Ovary (tissue), 7 donors: ENCODE measurements at regions not wholly inside any gene's neighbourhood (a gene's known extent, or its start where the extent isn't known, plus 50 kb on each side); places are given as distances from the start of the nearest gene placed in this dataset.

Source experiments
- DNase-seq, 5 donors: peaks; one replicate each; pipeline ENCODE4 v3.0.0-alpha.2; 2019 to 2020
- H3K27ac ChIP-seq, 2 donors: fragments of 200-600 bp; one replicate each; pipeline versions ENCODE4 v1.5.1 to v1.8.0; 2019 to 2022
- H3K27me3 ChIP-seq: fragments of 200-600 bp; one replicate; pipeline ENCODE4 v1.8.0; 2022
- H3K36me3 ChIP-seq: fragments of 200-600 bp; sonication (generic); one replicate; pipeline ENCODE4 v1.5.1; 2019
- H3K4me1 ChIP-seq: one replicate; pipeline ENCODE4 v1.8.1; 2013; ENCODE audit warnings: mild to moderate bottlenecking, moderate library complexity; ENCODE audit not compliant: insufficient read depth
- H3K4me3 ChIP-seq: fragments of 200-600 bp; sonication (generic); one replicate; pipeline ENCODE4 v1.5.1; 2017
- H3K9me3 ChIP-seq, 2 donors: fragments of 200-600 bp in 1 of 2; sonication (generic) in 1 of 2; one replicate each; pipeline versions ENCODE4 v1.5.1 to v1.8.1; 2013 to 2019; ENCODE audit warnings: mild to moderate bottlenecking in 1 of 2, moderate library complexity in 1 of 2
- EP300 ChIP-seq: sonication (generic); formaldehyde crosslinking; IDR thresholded peaks from one replicate; pipeline ENCODE4 v1.6.1; 2017; ENCODE audit warnings: antibody characterized with exemption
- POLR2A ChIP-seq: fragments of 450-650 bp; IDR thresholded peaks from one replicate; pipeline ENCODE4 v1.6.1; 2017; ENCODE audit warnings: antibody characterized with exemption, mild to moderate bottlenecking, moderate library complexity
- WGBS, 3 donors: extraction: QIAGEN DNeasy Blood & Tissue Kit in 1 of 3; methylation state at CpG; one replicate each; pipeline versions ENCODE4 v1.1.5 to v1.1.7; 2013 to 2017; 5-methylcytosine and 5-hydroxymethylcytosine counted together
- intact Hi-C, 4 donors: fragments of 100-400 bp; cut with DNase I; formaldehyde crosslinking; loops; one replicate each; pipeline versions ENCODE4 v1.11.0 to v1.15.1; 2022 to 2023
- TF ChIP-seq, protein P1 (sequence below), 3 donors: fragments of 450-650 bp in 2 of 3; fragments of 200-600 bp in 1 of 3; IDR thresholded peaks; one replicate each; pipeline versions ENCODE4 v1.5.1 to v1.8.0; 2016 to 2022; ENCODE audit warnings: antibody characterized with exemption in 3 of 3, mild to moderate bottlenecking in 1 of 3
- donor health status: DM: no; HTN: no; CAD: no; lungs with moderate emphysema.
- donor health status: DM: no; HTN: no; CAD: no.
- donor health status: Bipolar disorder and iron deficiency.
- donor health status: DM: no; HTN: no; CAD: no.
- donor health status: DM: yes; HTN: yes; CAD: no.

DNA sequence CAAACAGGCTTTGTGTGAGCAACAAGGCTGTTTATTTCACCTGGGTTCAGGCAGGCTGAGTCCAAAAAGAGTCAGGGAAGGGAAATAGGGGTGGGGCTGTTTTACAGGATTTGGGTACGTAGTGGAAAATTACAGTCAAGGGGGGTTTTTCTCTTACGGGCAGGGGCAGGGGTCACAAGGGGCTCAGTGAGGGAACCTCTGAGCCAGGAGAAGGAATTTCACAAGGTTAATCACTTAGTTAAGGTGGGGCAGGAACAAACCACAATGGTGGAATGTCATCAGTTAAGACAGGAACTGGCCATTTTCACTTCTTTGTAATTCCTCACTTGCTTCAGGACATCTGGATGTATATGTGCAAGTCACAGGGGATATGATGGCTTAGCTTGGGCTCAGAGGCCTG lies 1592.8 kb upstream of the GBE1 start:
- Histone ChIP-seq H3K36me3 (no peaks in the 10 kb centered on the region), H3K4me3 (no peak overlapping the region), H3K9me3 (no peaks in the 10 kb centered on the region), H3K4me1 (no peaks in the 10 kb centered on the region), H3K27ac (no peak overlapping the region), H3K27me3 (no peaks in the 10 kb centered on the region)
- intact Hi-C loops: no loop called here
- no peak for DNase-seq
- TF ChIP-seq EP300: no peak
- TF ChIP-seq, protein P1, sequence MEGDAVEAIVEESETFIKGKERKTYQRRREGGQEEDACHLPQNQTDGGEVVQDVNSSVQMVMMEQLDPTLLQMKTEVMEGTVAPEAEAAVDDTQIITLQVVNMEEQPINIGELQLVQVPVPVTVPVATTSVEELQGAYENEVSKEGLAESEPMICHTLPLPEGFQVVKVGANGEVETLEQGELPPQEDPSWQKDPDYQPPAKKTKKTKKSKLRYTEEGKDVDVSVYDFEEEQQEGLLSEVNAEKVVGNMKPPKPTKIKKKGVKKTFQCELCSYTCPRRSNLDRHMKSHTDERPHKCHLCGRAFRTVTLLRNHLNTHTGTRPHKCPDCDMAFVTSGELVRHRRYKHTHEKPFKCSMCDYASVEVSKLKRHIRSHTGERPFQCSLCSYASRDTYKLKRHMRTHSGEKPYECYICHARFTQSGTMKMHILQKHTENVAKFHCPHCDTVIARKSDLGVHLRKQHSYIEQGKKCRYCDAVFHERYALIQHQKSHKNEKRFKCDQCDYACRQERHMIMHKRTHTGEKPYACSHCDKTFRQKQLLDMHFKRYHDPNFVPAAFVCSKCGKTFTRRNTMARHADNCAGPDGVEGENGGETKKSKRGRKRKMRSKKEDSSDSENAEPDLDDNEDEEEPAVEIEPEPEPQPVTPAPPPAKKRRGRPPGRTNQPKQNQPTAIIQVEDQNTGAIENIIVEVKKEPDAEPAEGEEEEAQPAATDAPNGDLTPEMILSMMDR (IDR thresholded peaks at IDR 0.05): no peak
- no peak for TF ChIP-seq POLR2A
- WGBS, 3 donors: 82 to 94% (median 86%) methylated on average over 2 of the region's 2 CpGs

DNA sequence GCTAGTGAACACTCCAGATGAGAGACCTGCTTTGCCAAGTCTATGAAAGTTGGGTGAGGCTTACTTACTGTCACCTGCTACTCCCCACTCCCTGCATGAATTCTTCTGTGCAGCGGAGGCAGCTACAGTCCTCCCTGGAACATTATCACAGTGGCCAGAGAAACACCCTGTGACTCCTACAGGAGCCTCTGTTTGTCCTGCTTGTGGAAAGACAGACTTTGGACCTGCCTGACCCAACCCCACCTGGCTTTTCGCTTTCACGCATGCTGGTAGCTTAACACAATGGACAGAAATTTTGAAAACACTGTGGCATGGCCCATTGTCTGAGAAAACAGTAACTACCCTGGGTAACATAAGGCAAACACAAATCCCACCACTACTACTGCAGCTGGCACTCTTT lies 1565.5 kb upstream of the CADM2 start:
- TF ChIP-seq POLR2A (no peak), EP300 (no peak)
- TF ChIP-seq, protein P1 (IDR thresholded peaks at IDR 0.05): no peak
- Histone ChIP-seq H3K4me3 (no peak overlapping the region), H3K36me3 (no peaks in the 10 kb centered on the region), H3K27ac (no peak overlapping the region), H3K27me3 (no peaks in the 10 kb centered on the region), H3K4me1 (no peaks in the 10 kb centered on the region), H3K9me3 (no peaks in the 10 kb centered on the region)
- intact Hi-C loops: no loop called here
- no peak for DNase-seq
- 97 to 100% (median 98%) methylated on average over 3 of the region's 3 CpGs for WGBS, 3 donors

DNA sequence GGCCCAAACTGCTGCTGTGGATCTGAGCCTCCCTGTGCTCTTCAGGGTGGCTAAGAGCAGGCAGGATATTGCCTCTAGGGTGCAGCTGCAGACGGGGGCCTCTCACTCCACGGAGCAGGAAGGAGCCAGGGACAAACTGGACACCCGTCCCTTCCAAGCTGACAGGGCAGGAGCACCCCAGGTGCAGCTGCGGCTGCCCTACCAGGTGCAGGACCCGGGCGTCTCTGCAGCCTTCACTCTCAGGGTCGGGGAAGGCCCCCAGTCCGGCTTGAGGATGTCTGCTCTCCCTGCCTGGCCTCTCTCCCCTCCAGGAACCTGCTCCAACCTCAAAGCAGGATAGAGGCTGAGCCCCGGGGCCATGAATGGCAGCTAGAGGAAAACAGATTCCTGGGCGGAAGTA lies 1554.9 kb upstream of the CADM2 start:
- TF ChIP-seq, protein P1 (IDR thresholded peaks at IDR 0.05): no peak
- TF ChIP-seq POLR2A: no peak
- DNase-seq: no peak
- H3K27ac ChIP-seq: no peak overlapping the region
- intact Hi-C loops: no loop called here
- H3K36me3 ChIP-seq: no peaks in the 10 kb centered on the region
- no peak overlapping the region for H3K4me3 ChIP-seq
- no peaks in the 10 kb centered on the region for H3K4me1 ChIP-seq
- WGBS, 3 donors: 81 to 89% (median 84%) methylated on average over 9 to 10 of the region's 10 CpGs
- no peaks in the 10 kb centered on the region for H3K27me3 ChIP-seq
- H3K9me3 ChIP-seq: no peaks in the 10 kb centered on the region

DNA sequence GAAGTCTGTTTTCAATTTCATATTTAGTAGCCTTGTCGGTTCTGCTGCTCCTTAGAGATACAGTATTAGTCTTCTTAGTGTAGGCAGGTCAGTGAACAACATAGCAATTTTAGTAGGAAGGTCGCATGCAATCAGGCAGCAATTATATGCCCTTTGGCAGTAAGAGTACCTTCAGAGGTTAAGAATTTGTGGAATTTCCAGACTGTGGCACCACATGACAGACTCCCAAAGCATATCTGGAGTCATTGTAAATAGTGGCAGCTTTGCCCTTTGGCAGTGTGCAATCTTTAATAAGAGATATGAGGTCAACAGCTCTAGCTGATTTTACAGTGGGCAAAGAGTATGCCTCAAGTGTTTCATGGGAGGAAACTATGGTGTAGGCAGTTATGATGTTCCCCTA lies 1532.5 kb upstream of the CADM2 start:
- intact Hi-C loops: no loop called here
- no peaks in the 10 kb centered on the region for H3K9me3 ChIP-seq
- H3K4me1 ChIP-seq: no peaks in the 10 kb centered on the region
- H3K36me3 ChIP-seq: no peaks in the 10 kb centered on the region
- no peak overlapping the region for H3K27ac ChIP-seq
- WGBS, 3 donors: 73 to 78% (median 75%) methylated on average over 2 of the region's 2 CpGs
- no peak for DNase-seq
- no peak for TF ChIP-seq POLR2A
- TF ChIP-seq, protein P1 (IDR thresholded peaks at IDR 0.05): no peak
- no peak for TF ChIP-seq EP300
- H3K4me3 ChIP-seq: no peak overlapping the region
- no peaks in the 10 kb centered on the region for H3K27me3 ChIP-seq
